Fibroblast of the aortic adventitia (primary cell): ENCODE measurements at regions not wholly inside any gene's neighbourhood (a gene's known extent, or its start where the extent isn't known, plus 50 kb on each side); places are given as distances from the start of the nearest gene placed in this dataset.

Source experiments
- DNase-seq: peaks from one replicate; pipeline ENCODE4 v3.0.0-alpha.2; 2010; ENCODE audit warnings: low read depth
- H3K4me3 ChIP-seq: 2 replicates; pipeline ENCODE4 v1.5.1; 2011; ENCODE audit warnings: low read depth, mild to moderate bottlenecking, control low read depth, low read length, moderate library complexity
- CTCF ChIP-seq: IDR thresholded peaks from 2 replicates; pipeline ENCODE4 v1.5.1; 2011; ENCODE audit warnings: mild to moderate bottlenecking, low read length, control low read depth, inconsistent platforms; ENCODE audit not compliant: insufficient read depth

DNA sequence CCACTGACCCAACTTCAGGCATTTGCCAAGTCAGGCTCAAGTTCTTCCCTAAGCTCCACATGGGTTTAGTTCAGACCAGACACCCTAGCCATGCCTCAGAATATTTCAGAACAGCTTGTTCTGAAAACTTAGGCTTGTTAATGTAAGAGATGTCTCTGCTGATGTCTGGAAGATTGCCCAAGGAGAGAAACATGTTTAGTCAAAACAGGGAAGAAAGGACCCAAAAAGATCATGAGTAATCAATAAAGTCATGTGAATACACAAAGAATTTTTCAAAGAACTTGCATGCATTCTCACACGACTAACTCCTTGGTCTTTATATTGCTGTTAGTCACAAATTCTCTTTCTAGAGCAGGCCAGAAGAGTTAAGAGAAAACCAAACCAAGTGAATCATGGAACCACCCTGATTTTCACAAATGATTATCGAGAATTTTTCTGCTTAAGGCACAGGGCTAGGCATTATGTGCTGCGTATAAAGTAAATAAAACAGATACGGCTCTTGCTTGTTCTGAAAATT lies 158.1 kb upstream of the HMHB1 start:
- no peak overlapping the region for H3K4me3 ChIP-seq
- TF ChIP-seq CTCF, result no peak
- no peak for DNase-seq

GRCh38 chr5:143653256-143653655 lies 158.7 kb upstream of the HMHB1 start:
- no peak for TF ChIP-seq CTCF
- no peak for DNase-seq
- H3K4me3 ChIP-seq, result no peak overlapping the region

GRCh38 chr5:143652108-143652700 lies 159.8 kb upstream of the HMHB1 start:
- peak; percentile 45 for DNase-seq

DNA sequence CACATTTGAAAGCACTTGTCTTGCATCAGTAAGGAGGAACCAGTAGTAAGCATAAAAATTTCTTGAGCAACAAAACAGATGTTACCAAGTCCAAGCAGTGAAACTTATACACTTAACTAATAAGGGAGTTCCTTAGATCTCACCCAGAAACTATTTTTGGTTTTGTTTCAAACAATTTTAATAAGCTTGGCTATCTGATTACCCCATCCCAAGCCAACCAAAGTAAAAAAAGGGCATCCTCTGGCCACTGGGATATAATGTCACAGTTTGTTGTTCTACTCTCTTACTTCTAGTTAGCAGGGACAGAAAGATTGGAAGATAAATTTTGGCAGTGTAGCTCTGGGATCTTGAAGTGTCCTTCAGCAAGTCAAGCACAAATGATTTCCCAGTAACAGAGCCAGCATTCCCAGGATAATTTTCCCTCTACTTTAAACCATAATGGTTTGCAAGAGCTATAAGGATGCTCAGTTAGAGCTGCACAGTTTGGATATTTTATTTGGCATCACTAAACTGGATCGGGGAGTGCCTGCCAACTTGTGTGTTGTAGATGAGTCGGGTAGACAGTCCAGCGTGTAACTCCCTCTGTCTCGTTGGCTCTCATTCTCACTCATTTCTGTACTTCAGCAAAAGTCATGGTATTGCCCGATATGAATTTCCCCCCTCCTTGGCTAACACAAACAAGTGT lies 161.9 kb upstream of the HMHB1 start:
- DNase-seq, result peak; percentile 53
- no peak overlapping the region for H3K4me3 ChIP-seq
- TF ChIP-seq CTCF, result no peak

More at GRCh38 chr5:143652108-143652700, 159.8 kb upstream of the HMHB1 start:
- H3K4me3 ChIP-seq, result no peak overlapping the region
- no peak for TF ChIP-seq CTCF

- no peak for DNase-seq
- TF ChIP-seq CTCF, result no peak
- no peak overlapping the region for H3K4me3 ChIP-seq
Observed at GRCh38 chr5:143648696-143649095, 163.3 kb upstream of the HMHB1 start.

GRCh38 chr5:143646961-143647360 lies 165.0 kb upstream of the HMHB1 start:
- no peak for DNase-seq
- H3K4me3 ChIP-seq, result no peak overlapping the region
- TF ChIP-seq CTCF, result no peak
